K562 (cell line): ENCODE measurements at regions not wholly inside any gene's neighbourhood (a gene's known extent, or its start where the extent isn't known, plus 50 kb on each side); places are given as distances from the start of the nearest gene placed in this dataset.
A peak's percentile ranks its signal among the peaks of the same experiment; 100 is the strongest.

Source experiments
- ATAC-seq: fragments of 200-7000 bp; cut with Tn5 transposase; 3 replicates; pipeline ENCODE4 v1.9.1; 2020; ENCODE audit warnings: moderate library complexity
- BruUV-seq: library from RNA; stranded (reverse); fragments of 400-500 nt; replicated peaks from 2 replicates; lab custom pipeline; 2021; lab: Mats Ljungman, UMichigan
- CTCF ChIA-PET: fragments of 300-600 bp; formaldehyde crosslinking; extraction: SDS; loops from one replicate; lab custom pipeline; 2021; ENCODE audit warnings: low intra/inter-chr PET ratio; lab: Yijun Ruan, JAX
- POLR2A ChIA-PET: fragments of 300-600, 350-650 bp; sonication (Branson Sonifier 250); formaldehyde crosslinking; extraction: SDS; loops from one replicate; lab custom pipeline; 2021; ENCODE audit warnings: antibody characterized with exemption, inconsistent platforms; lab: Yijun Ruan, JAX
- DNase-seq, 4 experiments: peaks; one replicate each; pipeline versions ENCODE4 v3.0.0 to v3.0.0-alpha.2; 2011 to 2018; ENCODE audit warnings: low spot score in 3 of 4, mixed read lengths in 3 of 4; ENCODE audit errors: extremely low read depth in 1 of 4
- FAIRE-seq: peaks from 2 replicates; lab custom pipeline; 2011; peaks lifted over from hg19 to GRCh38; lab: Jason Lieb, UNC
- H2AFZ ChIP-seq: 2 replicates; pipeline ENCODE4 v1.6.0; 2011; ENCODE audit warnings: low read depth, low read length, control low read depth, inconsistent platforms
- H3K27ac ChIP-seq: fragments of 200-600 bp; 3 replicates; pipeline ENCODE4 v1.8.0; 2011; ENCODE audit warnings: low read depth, mild to moderate bottlenecking, control low read depth, inconsistent platforms, low read length, moderate library complexity, mixed read lengths; ENCODE audit errors: extremely low read depth
- H3K27me3 ChIP-seq, 2 experiments: fragments of 300-600 bp in 1 of 2; 2 replicates in 1 of 2; 3 replicates in 1 of 2; pipeline versions ENCODE4 v1.6.0 to v1.8.0; 2011; ENCODE audit warnings: inconsistent platforms in 2 of 2, low read length in 2 of 2, mild to moderate bottlenecking in 1 of 2, mixed read lengths in 1 of 2, moderate library complexity in 1 of 2; ENCODE audit not compliant: control insufficient read depth in 2 of 2, insufficient read depth in 2 of 2
- H3K36me3 ChIP-seq: fragments of 300-600 bp; 3 replicates; pipeline ENCODE4 v1.8.0; 2011; ENCODE audit warnings: mild to moderate bottlenecking, low read length, inconsistent platforms; ENCODE audit not compliant: control insufficient read depth, insufficient read depth
- H3K4me1 ChIP-seq, 2 experiments: fragments of 200-600 bp in 1 of 2; replicated peaks in 1 of 2; 2 replicates in 1 of 2; 3 replicates in 1 of 2; pipeline versions ENCODE4 v1.5.1 to v1.8.0; 2011; ENCODE audit warnings: inconsistent platforms in 2 of 2, low read length in 2 of 2, mild to moderate bottlenecking in 1 of 2, mixed read lengths in 1 of 2, moderate library complexity in 1 of 2; ENCODE audit not compliant: control insufficient read depth in 2 of 2, insufficient read depth in 2 of 2
- H3K4me2 ChIP-seq: 2 replicates; pipeline ENCODE4 v1.6.1; 2011; ENCODE audit warnings: low read length, control low read depth, inconsistent platforms, mixed read lengths; ENCODE audit not compliant: insufficient read depth
- H3K4me3 ChIP-seq: fragments of 200-600 bp; sonication (generic), shearing (Covaris generic); 2 replicates; pipeline ENCODE4 v1.5.1; 2016; ENCODE audit warnings: control low read depth, inconsistent platforms
- H3K79me2 ChIP-seq: fragments of 200-600 bp; 3 replicates; pipeline ENCODE4 v1.8.0; 2011; ENCODE audit warnings: low read length, inconsistent platforms; ENCODE audit not compliant: control insufficient read depth, insufficient read depth
- H3K9ac ChIP-seq, 2 experiments: 2 replicates each; pipeline versions ENCODE4 v1.6.0 to v1.6.1; 2011; ENCODE audit warnings: low read depth in 2 of 2, low read length in 2 of 2, control low read depth in 1 of 2, inconsistent platforms in 1 of 2, mild to moderate bottlenecking in 1 of 2, mixed read lengths in 1 of 2; ENCODE audit not compliant: insufficient read depth in 1 of 2
- H3K9me1 ChIP-seq: one replicate; pipeline ENCODE4 v1.6.0; 2011; ENCODE audit warnings: inconsistent platforms, mild to moderate bottlenecking, low read length, moderate library complexity; ENCODE audit not compliant: control insufficient read depth, insufficient read depth
- H3K9me3 ChIP-seq: replicated peaks from 2 replicates; pipeline ENCODE4 v1.5.1; 2011; ENCODE audit warnings: low read depth, low read length, inconsistent platforms; ENCODE audit not compliant: control insufficient read depth, insufficient read depth
- H4K20me1 ChIP-seq: replicated peaks from 2 replicates; pipeline ENCODE4 v1.6.1; 2011; ENCODE audit warnings: low read length, inconsistent platforms, mixed read lengths; ENCODE audit not compliant: control insufficient read depth, insufficient read depth
- CEBPB ChIP-seq: fragments of 450-650 bp; IDR thresholded peaks from 2 replicates; pipeline ENCODE4 v1.6.1; 2016; ENCODE audit warnings: missing genetic modification characterization, missing compliant biosample characterization
- CEBPG ChIP-seq, 3 experiments: fragments of 200-800 bp in 1 of 3; sonication (Bioruptor generic) in 1 of 3; sonication (generic) in 1 of 3; formaldehyde crosslinking in 1 of 3; IDR thresholded peaks in 2 of 3; conservative IDR thresholded peaks in 1 of 3; 2 replicates each; pipeline versions ENCODE4 v1.6.1 to v1.8.0; 2016 to 2022; ENCODE audit warnings: missing compliant biosample characterization in 2 of 3, missing genetic modification characterization in 2 of 3, mild to moderate bottlenecking in 1 of 3, missing genetic modification reagents in 1 of 3
- DMBX1 ChIP-seq: fragments of 250-450 bp; sonication (Bioruptor Pico); IDR thresholded peaks from 2 replicates; pipeline ENCODE4 v1.8.0; 2022; ENCODE audit warnings: inconsistent platforms, mild to moderate bottlenecking, moderate library complexity, borderline replicate concordance
- TBL1XR1 ChIP-seq, 2 experiments: IDR thresholded peaks; 2 replicates each; pipeline ENCODE4 v1.6.1; 2012; ENCODE audit warnings: improper control_type of control experiment in 2 of 2, low read length in 2 of 2, mild to moderate bottlenecking in 1 of 2
- ZC3H11A ChIP-seq: IDR thresholded peaks from 2 replicates; pipeline ENCODE4 v1.6.1; 2012; ENCODE audit warnings: low read depth, low read length, improper control_type of control experiment
- ZNF311 ChIP-seq: fragments of 250-450 bp; sonication (Bioruptor Pico); IDR thresholded peaks from 2 replicates; pipeline ENCODE4 v1.4.0; 2020; ENCODE audit warnings: mild to moderate bottlenecking, moderate library complexity
- WGBS: fragments of 100-300 bp; shearing (Covaris generic); methylation state at CpG from one replicate; pipeline ENCODE4 v1.1.6; 2016; ENCODE audit warnings: low coverage, mixed read lengths; ENCODE audit not compliant: insufficient coverage; ENCODE audit errors: missing lambda C conversion rate; 5-methylcytosine and 5-hydroxymethylcytosine counted together
- in situ Hi-C: fragments of 300-500 bp; cut with MboI; formaldehyde crosslinking; loops from 4 replicates; pipeline ENCODE4 v1.15.0; 2018; ENCODE audit warnings: inconsistent platforms, mixed read lengths
- intact Hi-C: fragments of 100-400 bp; cut with micrococcal nuclease; formaldehyde crosslinking; loops from 2 replicates; pipeline ENCODE4 v1.14.2; 2022
- TF ChIP-seq, protein P1 (sequence below): fragments of 250-450 bp; sonication (Bioruptor Pico); IDR thresholded peaks from 2 replicates; pipeline ENCODE4 v1.4.0; 2020

DNA sequence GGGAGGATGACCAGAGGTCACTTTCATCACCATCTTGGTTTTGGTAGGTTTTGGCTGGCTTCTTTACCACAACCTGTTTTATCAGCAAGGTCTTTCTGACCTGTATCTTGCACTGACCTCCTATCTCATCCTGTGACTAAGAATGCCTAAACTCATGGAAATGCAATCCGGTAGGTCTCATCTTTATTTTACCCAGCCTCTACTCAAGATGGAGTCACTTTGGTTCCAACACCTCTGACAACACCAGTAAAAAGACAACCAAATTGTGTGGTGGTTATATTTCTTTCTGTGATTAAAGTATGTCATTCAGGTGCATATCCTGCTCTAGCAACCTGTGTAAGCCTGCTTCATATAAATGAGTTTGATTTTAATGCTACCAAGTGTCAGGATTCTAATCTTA lies 636.7 kb downstream of the PCDH7 start:
- no peak for TF ChIP-seq TBL1XR1 (IDR thresholded peaks at IDR 0.05; ENCODE audit: low read length in 2 of 2)
- TF ChIP-seq DMBX1, result peak; percentile 93; the same call in 1 of the 2 replicates
- TF ChIP-seq ZNF311 (CRISPR knock-in tag), result peak; percentile 21; the same call in 1 of the 2 replicates
- TF ChIP-seq, protein P1, sequence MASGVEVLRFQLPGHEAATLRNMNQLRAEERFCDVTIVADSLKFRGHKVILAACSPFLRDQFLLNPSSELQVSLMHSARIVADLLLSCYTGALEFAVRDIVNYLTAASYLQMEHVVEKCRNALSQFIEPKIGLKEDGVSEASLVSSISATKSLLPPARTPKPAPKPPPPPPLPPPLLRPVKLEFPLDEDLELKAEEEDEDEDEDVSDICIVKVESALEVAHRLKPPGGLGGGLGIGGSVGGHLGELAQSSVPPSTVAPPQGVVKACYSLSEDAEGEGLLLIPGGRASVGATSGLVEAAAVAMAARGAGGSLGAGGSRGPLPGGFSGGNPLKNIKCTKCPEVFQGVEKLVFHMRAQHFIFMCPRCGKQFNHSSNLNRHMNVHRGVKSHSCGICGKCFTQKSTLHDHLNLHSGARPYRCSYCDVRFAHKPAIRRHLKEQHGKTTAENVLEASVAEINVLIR (CRISPR knock-in tag), result 0 out of 2 replicates have a peak, but pooled peaks have one; percentile 34
- no peaks in the 10 kb centered on the region for H3K79me2 ChIP-seq
- no peaks in the 10 kb centered on the region for H3K36me3 ChIP-seq
- no peaks in the 10 kb centered on the region for H3K9me3 ChIP-seq
- no TSS peak for BruUV-seq
- no peak overlapping the region for H3K27ac ChIP-seq
- ChIA-PET POLR2A (no interaction called here), CTCF (no interaction called here)
- in situ Hi-C loops, result no loop called here
- no peaks in the 10 kb centered on the region for H3K9me1 ChIP-seq
- intact Hi-C loops, result no loop called here
- H3K27me3 ChIP-seq, result no peaks in the 10 kb centered on the region
- H3K4me3 ChIP-seq, result no peak overlapping the region
- 0% methylated on average over 1 of the region's 1 CpG for WGBS
- DNase-seq (no peak), FAIRE-seq (no peak), ATAC-seq (no peak)
- H3K4me2 ChIP-seq, result no peak overlapping the region
- no peak overlapping the region for H2AFZ ChIP-seq
- no peaks in the 10 kb centered on the region for H4K20me1 ChIP-seq
- H3K9ac ChIP-seq, result no peak overlapping the region
- H3K4me1 ChIP-seq, result no peaks in the 10 kb centered on the region

DNA sequence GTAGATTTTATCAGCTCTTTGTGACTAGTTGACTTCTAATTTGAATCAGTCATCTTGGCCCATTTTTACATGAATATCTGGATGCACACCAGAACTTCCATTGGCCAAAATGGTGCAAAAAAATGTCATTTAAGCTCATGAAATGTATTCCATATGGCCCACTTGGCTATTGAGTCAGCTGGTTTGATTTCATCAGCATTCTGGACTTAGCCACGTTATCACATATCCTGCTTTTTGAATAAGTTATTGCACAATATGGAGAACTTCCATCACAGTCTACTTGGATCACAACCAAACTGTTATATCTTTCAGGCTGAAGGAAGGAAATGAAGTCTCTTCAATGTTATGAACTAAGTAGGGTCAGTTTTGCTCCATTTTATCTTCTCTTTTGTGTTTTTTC lies 640.6 kb downstream of the PCDH7 start:
- Histone ChIP-seq H2AFZ (no peak overlapping the region), H3K79me2 (no peaks in the 10 kb centered on the region), H4K20me1 (no peaks in the 10 kb centered on the region), H3K9me1 (no peaks in the 10 kb centered on the region), H3K4me3 (no peak overlapping the region), H3K27me3 (no peaks in the 10 kb centered on the region), H3K4me2 (no peak overlapping the region), H3K27ac (no peak overlapping the region), H3K9me3 (no peaks in the 10 kb centered on the region), H3K9ac (no peak overlapping the region), H3K4me1 (no peaks in the 10 kb centered on the region), H3K36me3 (no peaks in the 10 kb centered on the region)
- TF ChIP-seq CEBPG (CRISPR knock-in tag; IDR thresholded peaks at IDR 0.05), result no peak
- TF ChIP-seq CEBPG (tag; conservative IDR thresholded peaks at IDR 0.05 in 1 of 2, IDR thresholded peaks at IDR 0.05 in 1 of 2), result peak; percentile 59 to 78
- peak; percentile 83 for TF ChIP-seq CEBPB
- no peak for TF ChIP-seq ZC3H11A
- in situ Hi-C loops, result no loop called here
- no peak for DNase-seq
- WGBS, result 0% methylated on average over 1 of the region's 1 CpG
- ChIA-PET CTCF (no interaction called here), POLR2A (no interaction called here)
- FAIRE-seq, result no peak
- no peak for ATAC-seq
- no TSS peak for BruUV-seq
- intact Hi-C loops, result no loop called here
